DOHH2 (cell line): ENCODE measurements at regions not wholly inside any gene's neighbourhood (a gene's known extent, or its start where the extent isn't known, plus 50 kb on each side); places are given as distances from the start of the nearest gene placed in this dataset.

ENCODE experiments used
- H3F3A ChIP-seq: fragments of 200-600 bp; sonication (generic), shearing (Covaris generic); 2 replicates; pipeline ENCODE4 v1.6.0; 2016; ENCODE audit warnings: antibody characterized with exemption, mild to moderate bottlenecking; ENCODE audit not compliant: control insufficient read depth, insufficient read depth
- H3K27ac ChIP-seq: fragments of 200-600 bp; sonication (generic); 2 replicates; pipeline ENCODE4 v1.5.1; 2014; ENCODE audit warnings: low read depth, mild to moderate bottlenecking, low read length, moderate library complexity
- H3K27me3 ChIP-seq: fragments of 200-600 bp; sonication (generic); 2 replicates; pipeline ENCODE4 v1.6.1; 2014; ENCODE audit warnings: mild to moderate bottlenecking, low read length, mixed read lengths; ENCODE audit not compliant: control insufficient read depth
- H3K36me3 ChIP-seq: fragments of 200-600 bp; sonication (generic); 2 replicates; pipeline ENCODE4 v1.6.1; 2014; ENCODE audit warnings: mild to moderate bottlenecking, low read length, moderate library complexity, mixed read lengths; ENCODE audit not compliant: control insufficient read depth
- H3K4me1 ChIP-seq: fragments of 200-600 bp; sonication (generic); 2 replicates; pipeline ENCODE4 v1.6.1; 2014; ENCODE audit warnings: mild to moderate bottlenecking, low read length, mixed read lengths; ENCODE audit not compliant: control insufficient read depth
- H3K4me2 ChIP-seq: fragments of 200-600 bp; sonication (generic); 2 replicates; pipeline ENCODE4 v1.6.0; 2014; ENCODE audit warnings: mild to moderate bottlenecking, low read length, moderate library complexity
- H3K4me3 ChIP-seq: fragments of 200-600 bp; sonication (generic); 2 replicates; pipeline ENCODE4 v1.5.1; 2014; ENCODE audit warnings: mild to moderate bottlenecking, low read length, mixed read lengths
- H3K79me2 ChIP-seq: fragments of 200-600 bp; sonication (generic); 2 replicates; pipeline ENCODE4 v1.6.1; 2014; ENCODE audit warnings: mild to moderate bottlenecking, low read length, mixed read lengths; ENCODE audit not compliant: control insufficient read depth
- H3K9me2 ChIP-seq: fragments of 200-600 bp; sonication (generic); replicated peaks from 2 replicates; pipeline ENCODE4 v1.6.1; 2014; ENCODE audit warnings: mild to moderate bottlenecking, low read length, mixed read lengths; ENCODE audit not compliant: control insufficient read depth
- H3K9me3 ChIP-seq: fragments of 200-600 bp; sonication (generic); 2 replicates; pipeline ENCODE4 v1.6.1; 2014; ENCODE audit warnings: antibody characterized with exemption, low read length, mixed read lengths; ENCODE audit not compliant: control insufficient read depth, insufficient read depth
- H4K20me1 ChIP-seq: fragments of 200-600 bp; sonication (generic); 2 replicates; pipeline ENCODE4 v1.6.0; 2014; ENCODE audit warnings: low read depth, mild to moderate bottlenecking, antibody characterized with exemption, low read length, moderate library complexity; ENCODE audit not compliant: control insufficient read depth, insufficient read depth
- EZH2phosphoT487 ChIP-seq: fragments of 200-600 bp; sonication (generic); IDR thresholded peaks from 2 replicates; pipeline ENCODE4 v1.6.1; 2017; ENCODE audit warnings: borderline replicate concordance, mild to moderate bottlenecking, antibody characterized with exemption, low read length, moderate library complexity, mixed read lengths
- TF ChIP-seq, protein P1 (sequence below): fragments of 200-600 bp; sonication (generic); IDR thresholded peaks from one replicate; pipeline ENCODE4 v1.5.1; 2014; ENCODE audit warnings: antibody characterized with exemption, mild to moderate bottlenecking, low read depth, low read length; ENCODE audit not compliant: poor library complexity, severe bottlenecking

GRCh38 chr5:167864801-167865200 is 426.6 kb upstream of the WWC1 start:
- H3K4me2 ChIP-seq, result no peak overlapping the region
- no peak overlapping the region for H3K4me3 ChIP-seq
- H3K27ac ChIP-seq, result no peak overlapping the region
- H4K20me1 ChIP-seq, result no peaks in the 10 kb centered on the region
- H3F3A ChIP-seq, result no peaks in the 10 kb centered on the region
- no peaks in the 10 kb centered on the region for H3K9me3 ChIP-seq
- H3K36me3 ChIP-seq, result no peaks in the 10 kb centered on the region
- no peak for TF ChIP-seq EZH2phosphoT487
- TF ChIP-seq, protein P1, sequence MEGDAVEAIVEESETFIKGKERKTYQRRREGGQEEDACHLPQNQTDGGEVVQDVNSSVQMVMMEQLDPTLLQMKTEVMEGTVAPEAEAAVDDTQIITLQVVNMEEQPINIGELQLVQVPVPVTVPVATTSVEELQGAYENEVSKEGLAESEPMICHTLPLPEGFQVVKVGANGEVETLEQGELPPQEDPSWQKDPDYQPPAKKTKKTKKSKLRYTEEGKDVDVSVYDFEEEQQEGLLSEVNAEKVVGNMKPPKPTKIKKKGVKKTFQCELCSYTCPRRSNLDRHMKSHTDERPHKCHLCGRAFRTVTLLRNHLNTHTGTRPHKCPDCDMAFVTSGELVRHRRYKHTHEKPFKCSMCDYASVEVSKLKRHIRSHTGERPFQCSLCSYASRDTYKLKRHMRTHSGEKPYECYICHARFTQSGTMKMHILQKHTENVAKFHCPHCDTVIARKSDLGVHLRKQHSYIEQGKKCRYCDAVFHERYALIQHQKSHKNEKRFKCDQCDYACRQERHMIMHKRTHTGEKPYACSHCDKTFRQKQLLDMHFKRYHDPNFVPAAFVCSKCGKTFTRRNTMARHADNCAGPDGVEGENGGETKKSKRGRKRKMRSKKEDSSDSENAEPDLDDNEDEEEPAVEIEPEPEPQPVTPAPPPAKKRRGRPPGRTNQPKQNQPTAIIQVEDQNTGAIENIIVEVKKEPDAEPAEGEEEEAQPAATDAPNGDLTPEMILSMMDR, result no peak
- no peaks in the 10 kb centered on the region for H3K27me3 ChIP-seq
- no peaks in the 10 kb centered on the region for H3K9me2 ChIP-seq
- no peaks in the 10 kb centered on the region for H3K4me1 ChIP-seq
- H3K79me2 ChIP-seq, result no peaks in the 10 kb centered on the region

GRCh38 chr5:167866797-167867196 is 424.6 kb upstream of the WWC1 start:
- Histone ChIP-seq H3K4me2 (no peak overlapping the region), H3K79me2 (no peaks in the 10 kb centered on the region), H3K9me3 (no peaks in the 10 kb centered on the region), H3K36me3 (no peaks in the 10 kb centered on the region), H3K27me3 (no peaks in the 10 kb centered on the region), H3K4me3 (no peak overlapping the region), H3K4me1 (no peaks in the 10 kb centered on the region), H3K27ac (no peak overlapping the region), H3K9me2 (no peaks in the 10 kb centered on the region), H4K20me1 (no peaks in the 10 kb centered on the region), H3F3A (no peaks in the 10 kb centered on the region)
- TF ChIP-seq EZH2phosphoT487, result no peak
- TF ChIP-seq, protein P1, result no peak

DNA sequence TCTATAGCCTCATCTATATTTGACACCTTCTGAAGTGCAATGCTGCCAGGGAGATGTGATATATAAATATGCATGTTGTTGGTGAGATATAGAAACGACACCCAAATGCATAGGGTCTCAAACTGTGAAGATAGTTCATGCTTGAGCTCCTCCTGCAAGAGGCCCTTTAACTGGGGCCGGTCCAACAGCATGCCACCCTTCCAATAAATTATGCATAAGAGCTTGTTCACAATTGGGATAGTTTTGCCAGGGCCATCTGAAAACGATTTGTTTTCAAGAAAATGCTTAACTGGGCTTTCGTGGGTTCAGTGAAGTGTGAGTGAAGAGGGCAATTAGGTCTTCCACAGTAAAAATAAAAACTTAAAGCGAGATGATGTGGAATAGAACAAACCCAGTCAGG is 424.2 kb upstream of the WWC1 start:
- Histone ChIP-seq H3K27me3 (no peaks in the 10 kb centered on the region), H3K4me3 (no peak overlapping the region), H3F3A (no peaks in the 10 kb centered on the region), H4K20me1 (no peaks in the 10 kb centered on the region), H3K36me3 (no peaks in the 10 kb centered on the region), H3K9me3 (no peaks in the 10 kb centered on the region), H3K4me2 (no peak overlapping the region), H3K79me2 (no peaks in the 10 kb centered on the region), H3K9me2 (no peaks in the 10 kb centered on the region), H3K27ac (no peak overlapping the region), H3K4me1 (no peaks in the 10 kb centered on the region)
- TF ChIP-seq, protein P1, result no peak
- TF ChIP-seq EZH2phosphoT487, result no peak

GRCh38 chr5:167869125-167869524 is 422.3 kb upstream of the WWC1 start:
- H3K27ac ChIP-seq, result no peak overlapping the region
- H3K9me3 ChIP-seq, result no peaks in the 10 kb centered on the region
- H3K4me2 ChIP-seq, result no peak overlapping the region

More at GRCh38 chr5:167869125-167869524, 422.3 kb upstream of the WWC1 start:
- Histone ChIP-seq H3F3A (no peaks in the 10 kb centered on the region), H3K4me3 (no peak overlapping the region), H3K4me1 (no peaks in the 10 kb centered on the region), H3K27me3 (no peaks in the 10 kb centered on the region), H4K20me1 (no peaks in the 10 kb centered on the region), H3K9me2 (no peaks in the 10 kb centered on the region), H3K36me3 (no peaks in the 10 kb centered on the region), H3K79me2 (no peaks in the 10 kb centered on the region)
- no peak for TF ChIP-seq EZH2phosphoT487
